Left ventricle myocardium inferior (tissue), 1 donor: ENCODE measurements at regions not wholly inside any gene's neighbourhood (a gene's known extent, or its start where the extent isn't known, plus 50 kb on each side); places are given as distances from the start of the nearest gene placed in this dataset.

Source experiments
- DNase-seq: peaks from one replicate; pipeline ENCODE4 v3.0.0-alpha.2; 2020
- H3K27ac ChIP-seq: fragments of 200-600 bp; replicated peaks from 2 replicates; pipeline ENCODE4 v1.8.0; 2021
- H3K27me3 ChIP-seq: fragments of 200-600 bp; 2 replicates; pipeline ENCODE4 v1.8.0; 2021; ENCODE audit warnings: low read depth
- H3K36me3 ChIP-seq: fragments of 200-600 bp; 2 replicates; pipeline ENCODE4 v1.8.0; 2021
- H3K4me1 ChIP-seq: fragments of 200-600 bp; 2 replicates; pipeline ENCODE4 v1.8.0; 2021
- H3K4me3 ChIP-seq: fragments of 200-600 bp; 2 replicates; pipeline ENCODE4 v1.8.0; 2021; ENCODE audit warnings: mild to moderate bottlenecking, moderate library complexity
- H3K9me3 ChIP-seq: fragments of 200-600 bp; replicated peaks from 2 replicates; pipeline ENCODE4 v1.8.0; 2021
- CTCF ChIP-seq: fragments of 200-600 bp; IDR thresholded peaks from 2 replicates; pipeline ENCODE4 v1.8.0; 2021; ENCODE audit warnings: antibody characterized with exemption, mild to moderate bottlenecking, borderline replicate concordance
- intact Hi-C: fragments of 100-400 bp; cut with micrococcal nuclease; formaldehyde crosslinking; loops from one replicate; pipeline ENCODE4 v1.11.0; 2022
- donor health status: DM: no; HTN: yes; CAD: no; lungs with severe emphysema.

- no peak for DNase-seq
- H3K4me3 ChIP-seq: no peak overlapping the region
- no peaks in the 10 kb centered on the region for H3K27me3 ChIP-seq
- H3K27ac ChIP-seq: no peak overlapping the region
- H3K4me1 ChIP-seq: no peaks in the 10 kb centered on the region
- H3K9me3 ChIP-seq: peaks cover 9% of the 10 kb centered on the region
- intact Hi-C loops: no loop called here
- no peaks in the 10 kb centered on the region for H3K36me3 ChIP-seq
- no peak for TF ChIP-seq CTCF
Observed at GRCh38 chr14:98651037-98651436, 621.0 kb downstream of the BCL11B start.

GRCh38 chr14:98665007-98665406, 607.0 kb downstream of the BCL11B start:
- DNase-seq: no peak
- H3K9me3 ChIP-seq: no peaks in the 10 kb centered on the region
- no peaks in the 10 kb centered on the region for H3K4me1 ChIP-seq
- H3K27me3 ChIP-seq: peaks cover 4% of the 10 kb centered on the region
- H3K27ac ChIP-seq: no peak overlapping the region
- TF ChIP-seq CTCF: no peak
- intact Hi-C loops: no loop called here
- no peak overlapping the region for H3K4me3 ChIP-seq
- H3K36me3 ChIP-seq: no peaks in the 10 kb centered on the region

- Histone ChIP-seq H3K9me3 (peaks cover 5% of the 10 kb centered on the region), H3K36me3 (no peaks in the 10 kb centered on the region), H3K4me3 (no peak overlapping the region), H3K27ac (no peak overlapping the region), H3K4me1 (no peaks in the 10 kb centered on the region), H3K27me3 (peaks cover 4% of the 10 kb centered on the region)
- no peak for TF ChIP-seq CTCF
- DNase-seq: no peak
- intact Hi-C loops: no loop called here
Observed at GRCh38 chr14:98666545-98666944, 605.5 kb downstream of the BCL11B start.

GRCh38 chr14:98682033-98682432, 590.0 kb downstream of the BCL11B start:
- Histone ChIP-seq H3K36me3 (no peaks in the 10 kb centered on the region), H3K4me3 (no peak overlapping the region), H3K27me3 (peaks cover 7% of the 10 kb centered on the region), H3K27ac (no peak overlapping the region), H3K9me3 (peaks cover 16% of the 10 kb centered on the region), H3K4me1 (no peaks in the 10 kb centered on the region)
- intact Hi-C loops: no loop called here
- no peak for DNase-seq
- TF ChIP-seq CTCF: no peak

- TF ChIP-seq CTCF: no peak
- H3K4me1 ChIP-seq: no peaks in the 10 kb centered on the region
- no peak for DNase-seq
- H3K27ac ChIP-seq: no peak overlapping the region
- no peak overlapping the region for H3K4me3 ChIP-seq
- H3K27me3 ChIP-seq: peaks cover 7% of the 10 kb centered on the region
- intact Hi-C loops: no loop called here
- H3K9me3 ChIP-seq: peaks cover 11% of the 10 kb centered on the region
- H3K36me3 ChIP-seq: no peaks in the 10 kb centered on the region
Observed at GRCh38 chr14:98682726-98683125, 589.3 kb downstream of the BCL11B start.

GRCh38 chr14:98684468-98684867, 587.5 kb downstream of the BCL11B start:
- peaks cover 7% of the 10 kb centered on the region for H3K27me3 ChIP-seq
- no peaks in the 10 kb centered on the region for H3K36me3 ChIP-seq
- intact Hi-C loops: no loop called here
- no peak overlapping the region for H3K4me3 ChIP-seq
- no peak for TF ChIP-seq CTCF
- no peak for DNase-seq
- H3K9me3 ChIP-seq: peaks cover 5% of the 10 kb centered on the region
- H3K4me1 ChIP-seq: no peaks in the 10 kb centered on the region
- H3K27ac ChIP-seq: no peak overlapping the region
